ENCODE measurements at regions not wholly inside any gene's neighbourhood (a gene's known extent, or its start where the extent isn't known, plus 50 kb on each side); places are given as distances from the start of the nearest gene placed in this dataset.

DNA sequence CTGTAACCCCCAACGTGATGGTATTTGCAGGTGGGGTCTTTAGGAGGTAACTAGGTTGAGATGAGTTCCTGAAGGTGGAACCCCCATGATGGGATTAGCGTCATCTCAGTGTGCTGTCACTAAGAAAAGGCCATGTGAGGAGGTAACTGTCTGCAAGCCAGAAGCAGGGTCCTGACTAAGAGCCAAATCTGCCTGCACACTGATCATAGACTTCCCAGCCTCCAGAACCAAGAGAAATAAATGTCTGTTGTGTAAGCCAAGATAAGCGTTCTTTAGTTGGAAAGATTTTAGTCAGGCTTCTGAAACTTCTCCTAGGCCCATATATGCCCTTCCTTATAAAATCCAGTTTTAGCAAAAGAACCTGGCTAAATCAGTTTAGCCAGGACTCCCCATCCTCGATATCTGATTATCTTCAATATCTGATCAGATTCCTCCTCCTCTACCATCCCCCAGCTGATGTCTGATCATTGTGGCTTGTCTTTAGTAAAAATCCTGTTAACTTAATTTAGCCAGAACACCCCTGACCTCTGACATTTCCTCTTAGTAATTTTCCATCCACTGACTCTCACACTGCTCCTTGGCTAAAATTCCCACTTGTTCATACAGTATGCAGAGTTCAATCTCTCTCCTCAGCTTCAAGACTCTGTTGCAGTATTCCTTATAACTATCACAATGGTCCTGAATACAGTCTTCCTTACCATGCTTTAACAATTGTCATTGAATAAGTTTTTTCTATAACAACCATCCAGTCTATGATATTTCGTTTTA lies 835.4 kb upstream of the PHF14 start:
- Mint-ChIP-seq H3K9me3 (ENCODE audit: low read depth) (peaks cover 3% of the 10 kb centered on the region), H3K4me1 (ENCODE audit: low read depth) (peaks cover 10% of the 10 kb centered on the region), H3K4me3 (ENCODE audit: low read depth) (no peak overlapping the region), H3K27ac (no peak overlapping the region), H3K36me3 (ENCODE audit: insufficient read depth) (no peaks in the 10 kb centered on the region), H3K27me3 (no peaks in the 10 kb centered on the region)
- no peak for TF ChIP-seq CTCF (IDR thresholded peaks at IDR 0.05; ENCODE audit: unreplicated experiment)
- DNase-seq (ENCODE audit: low spot score, unreplicated experiment) = no peak

DNA sequence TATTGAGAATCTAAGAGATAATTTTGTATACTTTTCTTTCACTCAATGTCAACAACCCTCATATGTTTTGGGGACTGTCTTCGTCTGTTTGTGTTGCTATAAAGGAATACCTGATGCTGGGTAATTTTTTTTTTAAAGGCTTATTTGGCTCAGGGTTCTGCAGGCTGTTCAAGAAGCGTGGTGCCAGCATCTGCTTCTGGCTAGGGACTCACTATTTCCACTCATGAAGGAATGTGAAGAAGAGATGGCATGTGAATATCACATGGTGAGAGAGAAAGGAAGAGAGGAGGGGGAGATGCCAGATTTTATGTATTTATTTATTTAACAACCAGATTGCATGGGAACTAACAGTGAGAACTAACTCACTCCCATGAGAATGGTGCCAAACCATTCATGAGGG lies 827.4 kb upstream of the PHF14 start:
- Mint-ChIP-seq H3K4me1 (ENCODE audit: low read depth) (peaks cover 10% of the 10 kb centered on the region), H3K4me3 (ENCODE audit: low read depth) (no peak overlapping the region), H3K36me3 (ENCODE audit: insufficient read depth) (no peaks in the 10 kb centered on the region), H3K27ac (no peak overlapping the region), H3K9me3 (ENCODE audit: low read depth) (no peaks in the 10 kb centered on the region), H3K27me3 (no peaks in the 10 kb centered on the region)
- DNase-seq (ENCODE audit: low spot score, unreplicated experiment) = no peak
- TF ChIP-seq CTCF (IDR thresholded peaks at IDR 0.05; ENCODE audit: unreplicated experiment) = no peak

GRCh38 chr7:10156972-10157371 lies 816.7 kb upstream of the PHF14 start:
- no peak overlapping the region for H3K4me3 Mint-ChIP-seq (ENCODE audit: low read depth)
- no peaks in the 10 kb centered on the region for H3K36me3 Mint-ChIP-seq (ENCODE audit: insufficient read depth)
- H3K27ac Mint-ChIP-seq = no peak overlapping the region
- no peaks in the 10 kb centered on the region for H3K27me3 Mint-ChIP-seq
- DNase-seq (ENCODE audit: low spot score, unreplicated experiment) = no peak
- no peaks in the 10 kb centered on the region for H3K4me1 Mint-ChIP-seq (ENCODE audit: low read depth)
- no peak for TF ChIP-seq CTCF (IDR thresholded peaks at IDR 0.05; ENCODE audit: unreplicated experiment)
- H3K9me3 Mint-ChIP-seq (ENCODE audit: low read depth) = no peaks in the 10 kb centered on the region

DNA sequence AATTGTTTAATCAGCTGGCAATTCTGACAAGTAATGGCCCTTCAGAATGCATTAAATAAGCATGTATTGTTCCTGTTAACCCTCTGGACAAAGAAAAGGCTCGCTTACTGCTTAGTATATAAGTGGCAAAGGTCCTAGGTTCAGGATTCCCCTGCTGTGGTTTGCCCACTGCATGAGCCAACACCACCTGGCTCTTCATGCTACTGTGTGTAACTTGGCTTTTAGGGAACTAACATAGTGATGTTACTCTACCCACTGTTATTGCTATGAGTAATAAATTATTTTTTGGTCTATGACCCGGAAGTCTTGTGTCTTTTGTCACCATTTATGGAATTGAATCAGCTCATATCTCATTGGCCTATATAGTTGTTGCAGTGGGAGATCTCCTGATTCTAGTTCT lies 791.7 kb upstream of the PHF14 start:
- Mint-ChIP-seq H3K36me3 (ENCODE audit: insufficient read depth) (no peaks in the 10 kb centered on the region), H3K4me1 (ENCODE audit: low read depth) (no peaks in the 10 kb centered on the region), H3K4me3 (ENCODE audit: low read depth) (no peak overlapping the region), H3K9me3 (ENCODE audit: low read depth) (no peaks in the 10 kb centered on the region), H3K27me3 (no peaks in the 10 kb centered on the region), H3K27ac (no peak overlapping the region)
- no peak for TF ChIP-seq CTCF (IDR thresholded peaks at IDR 0.05; ENCODE audit: unreplicated experiment)
- DNase-seq (ENCODE audit: low spot score, unreplicated experiment) = no peak

DNA sequence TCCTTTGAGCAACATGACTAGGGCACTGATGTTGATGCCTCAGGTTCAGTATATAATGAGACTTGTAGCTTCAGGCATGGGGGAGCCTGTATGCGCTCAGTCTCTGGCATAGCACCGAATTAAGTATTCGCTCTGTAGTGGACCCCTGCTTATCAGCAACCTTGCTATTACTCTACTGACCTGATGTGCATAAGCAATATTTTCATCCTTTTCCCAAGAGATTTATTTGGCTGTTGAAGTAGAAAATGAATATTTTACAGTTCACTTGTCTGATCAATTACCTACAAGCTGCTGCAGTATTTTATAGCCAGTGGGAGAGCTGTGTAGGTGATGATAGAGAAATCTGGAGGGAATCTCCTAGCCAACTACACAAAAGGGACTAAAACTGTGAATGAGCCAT lies 781.6 kb upstream of the PHF14 start:
- no peak overlapping the region for H3K27ac Mint-ChIP-seq
- peaks cover 6% of the 10 kb centered on the region for H3K4me1 Mint-ChIP-seq (ENCODE audit: low read depth)
- H3K4me3 Mint-ChIP-seq (ENCODE audit: low read depth) = no peak overlapping the region
- no peaks in the 10 kb centered on the region for H3K27me3 Mint-ChIP-seq
- TF ChIP-seq CTCF (IDR thresholded peaks at IDR 0.05; ENCODE audit: unreplicated experiment) = no peak
- no peak for DNase-seq (ENCODE audit: low spot score, unreplicated experiment)
- H3K36me3 Mint-ChIP-seq (ENCODE audit: insufficient read depth) = no peaks in the 10 kb centered on the region
- no peaks in the 10 kb centered on the region for H3K9me3 Mint-ChIP-seq (ENCODE audit: low read depth)
